RPMI8226 (cell line): ENCODE measurements at regions not wholly inside any gene's neighbourhood (a gene's known extent, or its start where the extent isn't known, plus 50 kb on each side); places are given as distances from the start of the nearest gene placed in this dataset.

ENCODE experiments used
- DNase-seq: peaks from one replicate; pipeline ENCODE4 v3.0.0-alpha.2; 2015

- DNase-seq = no peak
Observed at GRCh38 chr13:106818971-106819370, 251.0 kb upstream of the ARGLU1 start.

- no peak for DNase-seq
Observed at GRCh38 chr13:106815545-106815944, 247.6 kb upstream of the ARGLU1 start.

- no peak for DNase-seq
Observed at GRCh38 chr13:106814463-106814862, 246.5 kb upstream of the ARGLU1 start.

GRCh38 chr13:106810069-106810468 is 242.1 kb upstream of the ARGLU1 start:
- DNase-seq = no peak

- no peak for DNase-seq
Observed at GRCh38 chr13:106804991-106805390, 237.1 kb upstream of the ARGLU1 start.

GRCh38 chr13:106802917-106803316 is 235.0 kb upstream of the ARGLU1 start:
- no peak for DNase-seq

GRCh38 chr13:106799781-106800335 is 231.9 kb upstream of the ARGLU1 start:
- DNase-seq = no peak

- no peak for DNase-seq
Observed at GRCh38 chr13:106797081-106797640, 229.2 kb upstream of the ARGLU1 start.

- no peak for DNase-seq
Observed at GRCh38 chr13:106796280-106797047, 228.5 kb upstream of the ARGLU1 start.

GRCh38 chr13:106795847-106796246 is 227.9 kb upstream of the ARGLU1 start:
- no peak for DNase-seq

GRCh38 chr13:106794117-106794516 is 226.2 kb upstream of the ARGLU1 start:
- DNase-seq = no peak

GRCh38 chr13:106789911-106790310 is 222.0 kb upstream of the ARGLU1 start:
- no peak for DNase-seq

GRCh38 chr13:106786006-106786563 is 218.1 kb upstream of the ARGLU1 start:
- no peak for DNase-seq

GRCh38 chr13:106774621-106775020 is 206.7 kb upstream of the ARGLU1 start:
- DNase-seq = no peak

GRCh38 chr13:106772006-106772601 is 204.2 kb upstream of the ARGLU1 start:
- no peak for DNase-seq

- DNase-seq = no peak
Observed at GRCh38 chr13:106768991-106769390, 201.1 kb upstream of the ARGLU1 start.

- DNase-seq = no peak
Observed at GRCh38 chr13:106762708-106763107, 194.8 kb upstream of the ARGLU1 start.

- DNase-seq = no peak
Observed at GRCh38 chr13:106756446-106756845, 188.5 kb upstream of the ARGLU1 start.

- DNase-seq = no peak
Observed at GRCh38 chr13:106755542-106755941, 187.6 kb upstream of the ARGLU1 start.

- DNase-seq = no peak
Observed at GRCh38 chr13:106753251-106753650, 185.3 kb upstream of the ARGLU1 start.

GRCh38 chr13:106752584-106753170 is 184.7 kb upstream of the ARGLU1 start:
- no peak for DNase-seq

- no peak for DNase-seq
Observed at GRCh38 chr13:106748785-106749184, 180.8 kb upstream of the ARGLU1 start.

- DNase-seq = no peak
Observed at GRCh38 chr13:106744516-106744915, 176.6 kb upstream of the ARGLU1 start.
